H1 (cell line): ENCODE measurements at regions not wholly inside any gene's neighbourhood (a gene's known extent, or its start where the extent isn't known, plus 50 kb on each side); places are given as distances from the start of the nearest gene placed in this dataset.

ENCODE experiments used
- BRCA1 ChIP-seq: IDR thresholded peaks from 2 replicates; pipeline ENCODE4 v1.6.1; 2012; ENCODE audit warnings: low read depth, low read length, improper control_type of control experiment
- CHD2 ChIP-seq: IDR thresholded peaks from 2 replicates; pipeline ENCODE4 v1.6.1; 2012; ENCODE audit warnings: low read length, improper control_type of control experiment
- CTCF ChIP-seq, 3 experiments: IDR thresholded peaks; 1 replicate in 2 of 3; 2 replicates in 1 of 3; pipeline versions ENCODE4 v1.5.1 to v1.6.1; 2011; ENCODE audit warnings: low read length in 3 of 3, mild to moderate bottlenecking in 3 of 3, inconsistent platforms in 2 of 3, low read depth in 1 of 3, moderate library complexity in 1 of 3; ENCODE audit not compliant: insufficient read depth in 1 of 3; ENCODE audit errors: control extremely low read depth in 1 of 3
- EGR1 ChIP-seq: IDR thresholded peaks from 2 replicates; pipeline ENCODE4 v1.6.1; 2011; ENCODE audit warnings: low read depth, low read length, borderline replicate concordance
- EP300 ChIP-seq, 2 experiments: IDR thresholded peaks; 1 replicate in 1 of 2; 2 replicates in 1 of 2; pipeline ENCODE4 v1.6.1; 2011 to 2012; ENCODE audit warnings: low read depth in 2 of 2, low read length in 2 of 2, mild to moderate bottlenecking in 2 of 2, borderline replicate concordance in 1 of 2, inconsistent platforms in 1 of 2, moderate library complexity in 1 of 2
- HDAC6 ChIP-seq: IDR thresholded peaks from one replicate; pipeline ENCODE4 v1.7.1; 2012; ENCODE audit warnings: low read depth, mild to moderate bottlenecking, inconsistent platforms, low read length, moderate library complexity
- JUND ChIP-seq: IDR thresholded peaks from 2 replicates; pipeline ENCODE4 v1.6.1; 2011; ENCODE audit warnings: mild to moderate bottlenecking, improper control_type of control experiment, low read length
- MAFK ChIP-seq: IDR thresholded peaks from 2 replicates; pipeline ENCODE4 v1.6.1; 2012; ENCODE audit warnings: low read depth, mild to moderate bottlenecking, improper control_type of control experiment, low read length
- PHF8 ChIP-seq: fragments of 200-600 bp; sonication (generic); conservative IDR thresholded peaks from 2 replicates; pipeline ENCODE4 v1.7.1; 2012; ENCODE audit warnings: low read depth, mild to moderate bottlenecking, inconsistent platforms, low read length, moderate library complexity
- RXRA ChIP-seq: IDR thresholded peaks from 2 replicates; pipeline ENCODE4 v1.6.1; 2011; ENCODE audit warnings: low read depth, mild to moderate bottlenecking, low read length, moderate library complexity; ENCODE audit not compliant: insufficient read depth
- YY1 ChIP-seq: IDR thresholded peaks from 2 replicates; pipeline ENCODE4 v1.6.1; 2011; ENCODE audit warnings: low read depth, mild to moderate bottlenecking, low read length
- TF ChIP-seq, protein P1 (sequence below): IDR thresholded peaks from 2 replicates; pipeline ENCODE4 v1.6.1; 2012; ENCODE audit warnings: low read length, inconsistent platforms

GRCh38 chr3:148331081-148331846, 366.4 kb upstream of the AGTR1 start (continued):
- TF ChIP-seq, protein P1, sequence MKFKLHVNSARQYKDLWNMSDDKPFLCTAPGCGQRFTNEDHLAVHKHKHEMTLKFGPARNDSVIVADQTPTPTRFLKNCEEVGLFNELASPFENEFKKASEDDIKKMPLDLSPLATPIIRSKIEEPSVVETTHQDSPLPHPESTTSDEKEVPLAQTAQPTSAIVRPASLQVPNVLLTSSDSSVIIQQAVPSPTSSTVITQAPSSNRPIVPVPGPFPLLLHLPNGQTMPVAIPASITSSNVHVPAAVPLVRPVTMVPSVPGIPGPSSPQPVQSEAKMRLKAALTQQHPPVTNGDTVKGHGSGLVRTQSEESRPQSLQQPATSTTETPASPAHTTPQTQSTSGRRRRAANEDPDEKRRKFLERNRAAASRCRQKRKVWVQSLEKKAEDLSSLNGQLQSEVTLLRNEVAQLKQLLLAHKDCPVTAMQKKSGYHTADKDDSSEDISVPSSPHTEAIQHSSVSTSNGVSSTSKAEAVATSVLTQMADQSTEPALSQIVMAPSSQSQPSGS: no peak
- no peak for TF ChIP-seq EP300 (IDR thresholded peaks at IDR 0.05; ENCODE audit: borderline replicate concordance in 1 of 2, low read depth in 2 of 2, low read length in 2 of 2)
- no peak for TF ChIP-seq CTCF (IDR thresholded peaks at IDR 0.05; ENCODE audit: control extremely low read depth in 1 of 3, insufficient read depth in 1 of 3, low read depth in 1 of 3, low read length in 3 of 3)
- TF ChIP-seq HDAC6: no peak
- TF ChIP-seq YY1: no peak
- no peak for TF ChIP-seq PHF8
- TF ChIP-seq BRCA1: no peak
- no peak for TF ChIP-seq MAFK
- TF ChIP-seq EGR1: no peak
- no peak for TF ChIP-seq CHD2
- TF ChIP-seq RXRA: no peak
- no peak for TF ChIP-seq JUND
